ENCODE measurements at regions not wholly inside any gene's neighbourhood (a gene's known extent, or its start where the extent isn't known, plus 50 kb on each side); places are given as distances from the start of the nearest gene placed in this dataset.

DNA sequence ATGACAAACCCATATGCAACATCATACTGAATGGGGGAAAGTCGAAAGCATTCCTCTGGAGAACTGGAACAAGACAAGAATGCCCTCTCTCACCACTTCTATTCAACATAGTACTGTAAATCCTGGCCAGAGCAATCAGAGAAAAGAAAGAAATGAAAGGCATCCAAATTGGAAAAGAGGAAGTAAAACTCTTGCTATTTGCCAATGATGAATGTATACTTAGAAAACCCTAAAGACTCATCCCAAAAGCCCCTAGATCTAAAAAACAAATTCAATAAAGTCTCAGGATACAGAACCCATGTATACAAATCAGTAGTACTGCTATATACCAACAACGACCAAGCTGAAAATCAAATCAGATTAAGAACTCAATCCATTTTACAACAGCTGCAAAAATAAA lies 66.9 kb downstream of the SPATA31C2 start:
- no peak for TF ChIP-seq CTCF (IDR thresholded peaks at IDR 0.05)
- no peak for TF ChIP-seq POLR2A (IDR thresholded peaks at IDR 0.05)

Data from right lobe of liver (tissue), 4 donors.